GM21576 (cell line): ENCODE measurements at regions not wholly inside any gene's neighbourhood (a gene's known extent, or its start where the extent isn't known, plus 50 kb on each side); places are given as distances from the start of the nearest gene placed in this dataset.

Experiments used
- ATAC-seq: cut with Tn5 transposase; IDR thresholded peaks from one replicate; pipeline ENCODE4 v1.9.1; 2021; ENCODE audit warnings: mild to moderate bottlenecking, moderate library complexity; ENCODE audit not compliant: unreplicated experiment

- ATAC-seq = no peak
These were observed 142.9 kb upstream of the BTG1 start for GRCh38 chr12:92288561-92288960.

- no peak for ATAC-seq
These were observed 132.8 kb upstream of the BTG1 start for GRCh38 chr12:92278378-92278828.

- no peak for ATAC-seq
These were observed 132.1 kb upstream of the BTG1 start for GRCh38 chr12:92277795-92278194.

- no peak for ATAC-seq
These were observed 130.6 kb upstream of the BTG1 start for GRCh38 chr12:92276276-92276675.

- ATAC-seq = no peak
These were observed 130.0 kb upstream of the BTG1 start for GRCh38 chr12:92275443-92276154.

GRCh38 chr12:92273076-92273475, 127.4 kb upstream of the BTG1 start:
- ATAC-seq = no peak

GRCh38 chr12:92272061-92272964, 126.7 kb upstream of the BTG1 start:
- ATAC-seq = no peak

- no peak for ATAC-seq
These were observed 125.7 kb upstream of the BTG1 start for GRCh38 chr12:92271341-92271740.

GRCh38 chr12:92270521-92270920, 124.9 kb upstream of the BTG1 start:
- ATAC-seq = no peak

- no peak for ATAC-seq
These were observed 123.3 kb upstream of the BTG1 start for GRCh38 chr12:92268946-92269345.

- no peak for ATAC-seq
These were observed 116.0 kb upstream of the BTG1 start for GRCh38 chr12:92261692-92262091.

GRCh38 chr12:92261071-92261470, 115.4 kb upstream of the BTG1 start:
- ATAC-seq = no peak

GRCh38 chr12:92259696-92260251, 114.1 kb upstream of the BTG1 start:
- no peak for ATAC-seq

GRCh38 chr12:92259291-92259690, 113.6 kb upstream of the BTG1 start:
- no peak for ATAC-seq

- ATAC-seq = no peak
These were observed 111.6 kb upstream of the BTG1 start for GRCh38 chr12:92257261-92257660.

- no peak for ATAC-seq
These were observed 110.1 kb upstream of the BTG1 start for GRCh38 chr12:92255741-92256140.

GRCh38 chr12:92253301-92253700, 107.7 kb upstream of the BTG1 start:
- no peak for ATAC-seq

- ATAC-seq = no peak
These were observed 103.3 kb upstream of the BTG1 start for GRCh38 chr12:92248977-92249376.

GRCh38 chr12:92244036-92244435, 98.4 kb upstream of the BTG1 start:
- no peak for ATAC-seq

- no peak for ATAC-seq
These were observed 97.3 kb upstream of the BTG1 start for GRCh38 chr12:92242907-92243306.

- ATAC-seq = no peak
These were observed 92.3 kb upstream of the BTG1 start for GRCh38 chr12:92237762-92238523.
